ENCODE measurements at regions not wholly inside any gene's neighbourhood (a gene's known extent, or its start where the extent isn't known, plus 50 kb on each side); places are given as distances from the start of the nearest gene placed in this dataset.

DNA sequence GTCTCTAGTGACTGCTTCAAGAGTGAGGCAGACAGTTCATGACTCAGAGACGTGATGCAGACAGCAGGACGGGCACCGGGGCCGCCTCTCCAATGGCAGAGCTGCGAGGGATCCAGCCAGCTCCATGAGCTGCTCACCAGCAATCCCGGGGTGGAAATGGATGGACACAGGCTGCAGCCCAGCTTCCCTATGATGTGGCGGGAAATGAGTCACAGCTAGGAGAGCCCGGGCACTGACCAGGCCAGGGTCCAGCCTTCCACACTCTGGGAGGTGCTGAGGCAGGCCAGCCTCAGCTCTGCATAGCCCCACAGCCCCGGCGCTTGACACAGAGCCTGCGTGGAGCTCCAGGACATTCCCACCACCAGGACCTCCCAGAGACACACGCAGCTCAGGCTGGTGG, 244.8 kb upstream of the IRX2 start:
- H3K9me3 ChIP-seq = no peaks in the 10 kb centered on the region
- WGBS, 3 donors = 76 to 86% (median 81%) methylated on average over 12 of the region's 12 CpGs
- TF ChIP-seq, protein P1, sequence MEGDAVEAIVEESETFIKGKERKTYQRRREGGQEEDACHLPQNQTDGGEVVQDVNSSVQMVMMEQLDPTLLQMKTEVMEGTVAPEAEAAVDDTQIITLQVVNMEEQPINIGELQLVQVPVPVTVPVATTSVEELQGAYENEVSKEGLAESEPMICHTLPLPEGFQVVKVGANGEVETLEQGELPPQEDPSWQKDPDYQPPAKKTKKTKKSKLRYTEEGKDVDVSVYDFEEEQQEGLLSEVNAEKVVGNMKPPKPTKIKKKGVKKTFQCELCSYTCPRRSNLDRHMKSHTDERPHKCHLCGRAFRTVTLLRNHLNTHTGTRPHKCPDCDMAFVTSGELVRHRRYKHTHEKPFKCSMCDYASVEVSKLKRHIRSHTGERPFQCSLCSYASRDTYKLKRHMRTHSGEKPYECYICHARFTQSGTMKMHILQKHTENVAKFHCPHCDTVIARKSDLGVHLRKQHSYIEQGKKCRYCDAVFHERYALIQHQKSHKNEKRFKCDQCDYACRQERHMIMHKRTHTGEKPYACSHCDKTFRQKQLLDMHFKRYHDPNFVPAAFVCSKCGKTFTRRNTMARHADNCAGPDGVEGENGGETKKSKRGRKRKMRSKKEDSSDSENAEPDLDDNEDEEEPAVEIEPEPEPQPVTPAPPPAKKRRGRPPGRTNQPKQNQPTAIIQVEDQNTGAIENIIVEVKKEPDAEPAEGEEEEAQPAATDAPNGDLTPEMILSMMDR (IDR thresholded peaks at IDR 0.05) = no peak
- intact Hi-C loops (cut with DNase I) = no loop called here
- DNase-seq = no peak
- no peaks in the 10 kb centered on the region for H3K4me1 ChIP-seq
- ATAC-seq = no peak
- H3K27ac ChIP-seq = no peak overlapping the region
- no peaks in the 10 kb centered on the region for H3K27me3 ChIP-seq (ENCODE audit: insufficient read depth in 3 of 3, low read length in 2 of 3)
- H3K4me3 ChIP-seq = no peak overlapping the region
- H3K36me3 ChIP-seq (ENCODE audit: insufficient read depth in 1 of 2, low read depth in 1 of 2) = no peaks in the 10 kb centered on the region

DNA sequence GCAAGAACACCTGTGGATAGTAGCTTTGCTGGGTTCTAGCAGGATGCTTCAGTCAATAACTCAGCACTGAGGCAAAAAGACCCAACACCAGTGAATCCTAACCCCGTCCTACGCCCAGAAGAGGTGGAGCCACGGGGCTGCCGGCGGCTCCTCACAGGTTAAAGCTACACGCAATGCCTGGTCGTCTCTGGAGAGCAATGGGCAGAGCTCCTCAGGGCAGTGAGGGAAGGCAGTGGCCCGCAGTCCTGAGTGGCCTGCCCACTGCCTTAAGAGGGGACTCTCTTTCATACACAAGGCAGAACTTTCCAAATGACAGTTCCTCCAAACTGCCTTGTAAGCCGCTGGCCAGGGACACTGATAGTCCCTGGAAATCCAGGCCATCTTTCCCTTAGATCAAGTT, 244.2 kb upstream of the IRX2 start:
- intact Hi-C loops (cut with DNase I) = no loop called here
- H3K36me3 ChIP-seq (ENCODE audit: insufficient read depth in 1 of 2, low read depth in 1 of 2) = no peaks in the 10 kb centered on the region
- no peaks in the 10 kb centered on the region for H3K4me1 ChIP-seq
- no peak for ATAC-seq
- H3K27me3 ChIP-seq (ENCODE audit: insufficient read depth in 3 of 3, low read length in 2 of 3) = no peaks in the 10 kb centered on the region
- no peaks in the 10 kb centered on the region for H3K9me3 ChIP-seq
- TF ChIP-seq, protein P1 (IDR thresholded peaks at IDR 0.05) = no peak
- no peak overlapping the region for H3K27ac ChIP-seq
- no peak for DNase-seq
- H3K4me3 ChIP-seq = no peak overlapping the region
- WGBS, 3 donors = 83 to 88% (median 85%) methylated on average over 9 of the region's 9 CpGs

DNA sequence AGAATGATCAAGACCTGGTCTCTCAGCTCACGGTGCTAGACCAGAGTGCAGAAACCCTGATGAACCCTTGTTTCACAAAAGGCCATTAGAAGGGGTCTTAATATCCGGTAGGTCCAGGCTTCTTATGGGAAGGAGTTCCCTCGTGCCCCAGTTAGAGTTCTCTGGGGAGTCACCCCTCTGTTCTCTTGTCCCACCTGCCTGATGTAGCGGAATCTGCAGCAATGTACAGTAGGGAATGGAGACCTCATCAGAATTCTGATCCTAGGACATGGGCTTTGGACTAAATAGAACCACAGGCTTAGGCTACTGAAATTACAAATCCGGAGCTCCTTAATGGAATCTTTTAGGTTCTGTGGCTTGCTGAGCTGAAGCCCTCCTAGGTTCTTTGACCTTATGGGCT, 243.6 kb upstream of the IRX2 start:
- WGBS, 3 donors = 86 to 87% (median 86%) methylated on average over 5 of the region's 5 CpGs
- H3K27me3 ChIP-seq (ENCODE audit: insufficient read depth in 3 of 3, low read length in 2 of 3) = no peaks in the 10 kb centered on the region
- no peaks in the 10 kb centered on the region for H3K9me3 ChIP-seq

DNA sequence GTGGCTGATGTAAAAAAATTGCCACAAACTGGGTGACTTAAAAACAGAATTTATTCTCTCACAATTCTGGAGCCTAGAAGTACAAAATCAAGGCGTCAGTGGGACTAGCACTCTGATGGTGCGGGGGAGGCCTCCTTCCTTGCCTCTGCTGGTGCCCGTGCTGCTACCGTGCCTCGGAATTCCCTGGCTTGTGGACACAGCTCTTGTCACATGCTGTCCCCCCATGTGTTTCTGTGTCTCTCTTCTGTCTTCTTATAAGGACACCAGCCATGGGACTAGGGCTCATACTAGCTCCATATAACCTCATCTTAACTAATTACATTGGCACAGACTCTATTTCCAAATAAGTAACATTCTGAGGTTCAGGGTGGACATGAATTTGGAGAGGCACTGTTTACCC, 242.3 kb upstream of the IRX2 start:
- DNase-seq (no peak), ATAC-seq (no peak)
- no peaks in the 10 kb centered on the region for H3K27me3 ChIP-seq (ENCODE audit: insufficient read depth in 3 of 3, low read length in 2 of 3)
- H3K36me3 ChIP-seq (ENCODE audit: insufficient read depth in 1 of 2, low read depth in 1 of 2) = no peaks in the 10 kb centered on the region
- H3K9me3 ChIP-seq = no peaks in the 10 kb centered on the region
- TF ChIP-seq, protein P1 (IDR thresholded peaks at IDR 0.05) = no peak
- intact Hi-C loops (cut with DNase I) = no loop called here
- H3K4me1 ChIP-seq = no peaks in the 10 kb centered on the region
- no peak overlapping the region for H3K4me3 ChIP-seq
- H3K27ac ChIP-seq = no peak overlapping the region
- 63 to 87% (median 85%) methylated on average over 5 of the region's 5 CpGs for WGBS, 3 donors

More for the DNA sequence above, 243.6 kb upstream of the IRX2 start:
- Histone ChIP-seq H3K27ac (no peak overlapping the region), H3K4me3 (no peak overlapping the region), H3K4me1 (no peaks in the 10 kb centered on the region), H3K36me3 (ENCODE audit: insufficient read depth in 1 of 2, low read depth in 1 of 2) (no peaks in the 10 kb centered on the region)
- DNase-seq = no peak
- intact Hi-C loops (cut with DNase I) = no loop called here
- no peak for ATAC-seq
- TF ChIP-seq, protein P1 (IDR thresholded peaks at IDR 0.05) = no peak

DNA sequence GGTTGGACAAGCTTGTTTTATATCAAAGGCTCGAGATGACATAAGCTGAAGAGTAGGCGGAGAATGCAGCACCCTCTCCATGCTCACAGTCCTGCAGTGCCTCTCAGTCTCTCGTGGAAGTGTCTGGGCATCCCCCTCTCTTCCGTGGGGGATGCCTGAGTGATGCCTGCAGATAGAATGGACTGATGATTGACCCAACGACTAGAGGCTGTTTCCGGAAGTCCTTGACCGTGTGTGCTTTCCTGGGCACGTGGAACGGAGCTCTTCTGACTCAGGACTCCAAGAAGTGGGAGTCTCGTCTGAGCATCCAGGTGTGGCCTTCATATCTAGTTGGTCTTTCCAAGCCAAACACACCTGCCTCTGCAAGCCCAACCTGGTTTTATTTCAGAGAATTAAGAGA, 241.8 kb upstream of the IRX2 start:
- DNase-seq (no peak), ATAC-seq (no peak)
- no peaks in the 10 kb centered on the region for H3K9me3 ChIP-seq
- H3K4me3 ChIP-seq = no peak overlapping the region
- intact Hi-C loops (cut with DNase I) = no loop called here
- H3K27me3 ChIP-seq (ENCODE audit: insufficient read depth in 3 of 3, low read length in 2 of 3) = no peaks in the 10 kb centered on the region
- no peaks in the 10 kb centered on the region for H3K4me1 ChIP-seq
- TF ChIP-seq, protein P1 (IDR thresholded peaks at IDR 0.05) = no peak
- no peaks in the 10 kb centered on the region for H3K36me3 ChIP-seq (ENCODE audit: insufficient read depth in 1 of 2, low read depth in 1 of 2)
- H3K27ac ChIP-seq = no peak overlapping the region
- WGBS, 3 donors = 62 to 79% (median 66%) methylated on average over 10 of the region's 10 CpGs

Data from psoas muscle (tissue), 7 donors.